Right lobe of liver (tissue), 4 donors: ENCODE measurements at regions not wholly inside any gene's neighbourhood (a gene's known extent, or its start where the extent isn't known, plus 50 kb on each side); places are given as distances from the start of the nearest gene placed in this dataset.

Source experiments
- POLR2A ChIP-seq: fragments of 450-650 bp; IDR thresholded peaks from one replicate; pipeline ENCODE4 v1.6.1; 2017; ENCODE audit warnings: antibody characterized with exemption, mild to moderate bottlenecking
- TF ChIP-seq, protein P1 (sequence below), 4 donors: fragments of 200-600 bp in 3 of 4; fragments of 450-650 bp in 1 of 4; IDR thresholded peaks; one replicate each; pipeline versions ENCODE4 v1.5.1 to v1.8.0; 2016 to 2022; ENCODE audit warnings: antibody characterized with exemption in 4 of 4, mild to moderate bottlenecking in 2 of 4
- donor health status: DM: no; HTN: no; CAD: no.
- donor health status: DM: no; HTN: no; CAD: no.
- donor health status: DM: no; HTN: yes; CAD: no.

DNA sequence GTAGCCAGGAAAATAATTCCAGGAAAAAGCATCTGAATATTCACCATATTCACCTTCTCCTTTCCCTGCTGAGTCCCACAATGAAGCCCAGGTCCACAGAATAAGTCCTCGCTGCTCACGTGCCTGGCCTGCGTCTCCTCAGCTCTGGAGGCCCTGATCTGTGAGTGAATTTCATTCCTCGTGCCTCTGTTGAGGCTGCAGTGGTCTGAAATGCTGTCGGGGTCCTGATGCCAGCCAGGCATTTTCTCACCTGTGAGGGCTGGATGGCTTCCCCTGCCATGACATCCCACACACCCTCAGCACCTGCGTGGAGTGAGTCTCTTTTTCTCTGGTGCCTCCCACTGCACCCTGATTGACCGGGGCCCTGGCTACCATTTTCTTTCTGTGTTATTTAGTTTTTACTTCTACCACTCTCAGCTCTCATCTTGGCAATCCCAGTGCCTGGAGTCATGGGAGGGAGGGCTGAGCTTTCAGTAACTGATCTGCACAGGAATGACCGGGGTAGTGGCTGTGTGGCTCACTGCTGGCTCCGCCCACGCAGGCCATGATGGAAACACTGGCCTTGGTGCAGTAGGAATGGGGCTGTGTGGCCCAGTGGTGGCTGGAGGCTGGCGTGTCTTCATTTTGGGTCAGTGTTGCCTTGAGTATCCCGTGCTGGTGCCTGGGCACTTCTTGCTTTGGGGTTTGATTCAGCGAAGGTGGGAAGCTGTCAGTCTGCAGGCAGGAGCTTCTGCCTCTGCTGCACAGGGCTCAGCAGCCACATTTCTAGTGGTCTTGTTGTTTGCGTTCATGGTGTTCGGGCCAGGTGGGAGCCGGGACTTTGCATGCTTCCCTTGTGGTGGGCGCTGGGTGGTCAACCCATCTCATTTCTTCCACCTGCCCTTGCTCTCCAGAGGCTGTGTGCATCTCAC lies 807.2 kb downstream of the TBC1D22A start:
- no peak for TF ChIP-seq POLR2A
- TF ChIP-seq, protein P1, sequence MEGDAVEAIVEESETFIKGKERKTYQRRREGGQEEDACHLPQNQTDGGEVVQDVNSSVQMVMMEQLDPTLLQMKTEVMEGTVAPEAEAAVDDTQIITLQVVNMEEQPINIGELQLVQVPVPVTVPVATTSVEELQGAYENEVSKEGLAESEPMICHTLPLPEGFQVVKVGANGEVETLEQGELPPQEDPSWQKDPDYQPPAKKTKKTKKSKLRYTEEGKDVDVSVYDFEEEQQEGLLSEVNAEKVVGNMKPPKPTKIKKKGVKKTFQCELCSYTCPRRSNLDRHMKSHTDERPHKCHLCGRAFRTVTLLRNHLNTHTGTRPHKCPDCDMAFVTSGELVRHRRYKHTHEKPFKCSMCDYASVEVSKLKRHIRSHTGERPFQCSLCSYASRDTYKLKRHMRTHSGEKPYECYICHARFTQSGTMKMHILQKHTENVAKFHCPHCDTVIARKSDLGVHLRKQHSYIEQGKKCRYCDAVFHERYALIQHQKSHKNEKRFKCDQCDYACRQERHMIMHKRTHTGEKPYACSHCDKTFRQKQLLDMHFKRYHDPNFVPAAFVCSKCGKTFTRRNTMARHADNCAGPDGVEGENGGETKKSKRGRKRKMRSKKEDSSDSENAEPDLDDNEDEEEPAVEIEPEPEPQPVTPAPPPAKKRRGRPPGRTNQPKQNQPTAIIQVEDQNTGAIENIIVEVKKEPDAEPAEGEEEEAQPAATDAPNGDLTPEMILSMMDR (IDR thresholded peaks at IDR 0.05), result no peak
